K562 (cell line): ENCODE measurements at regions not wholly inside any gene's neighbourhood (a gene's known extent, or its start where the extent isn't known, plus 50 kb on each side); places are given as distances from the start of the nearest gene placed in this dataset.

ENCODE experiments used
- C11orf30 ChIP-seq: fragments of 450-650 bp; IDR thresholded peaks from 2 replicates; pipeline ENCODE4 v1.6.1; 2016; ENCODE audit warnings: low read depth, mild to moderate bottlenecking
- CHD4 ChIP-seq: fragments of 200-600 bp; sonication (generic); IDR thresholded peaks from 3 replicates; pipeline ENCODE4 v1.6.1; 2012; ENCODE audit warnings: low read depth, mild to moderate bottlenecking, mixed read lengths, low read length, inconsistent platforms; ENCODE audit not compliant: insufficient read depth, insufficient replicate concordance, poor library complexity, severe bottlenecking
- HDAC8 ChIP-seq: fragments of 450-650 bp; IDR thresholded peaks from 2 replicates; pipeline ENCODE4 v1.6.1; 2016; ENCODE audit warnings: mild to moderate bottlenecking, missing genetic modification characterization, moderate library complexity, missing compliant biosample characterization
- HMGN3 ChIP-seq: IDR thresholded peaks from 2 replicates; pipeline ENCODE4 v1.6.1; 2011; ENCODE audit warnings: borderline replicate concordance, low read depth, mild to moderate bottlenecking, mixed read lengths, low read length; ENCODE audit not compliant: insufficient read length; ENCODE audit errors: extremely low read depth
- ILK ChIP-seq: fragments of 450-650 bp; IDR thresholded peaks from 2 replicates; pipeline ENCODE4 v1.6.1; 2016; ENCODE audit warnings: missing genetic modification characterization, low read depth, mild to moderate bottlenecking, missing compliant biosample characterization, moderate library complexity, borderline replicate concordance
- MBD2 ChIP-seq: sonication (generic); IDR thresholded peaks from 2 replicates; pipeline ENCODE4 v1.6.1; 2016; ENCODE audit warnings: low read depth, borderline replicate concordance
- POLR2AphosphoS2 ChIP-seq: IDR thresholded peaks from 2 replicates; pipeline ENCODE4 v1.6.1; 2012; ENCODE audit warnings: low read length, improper control_type of control experiment
- PPARD ChIP-seq: fragments of 250-450 bp; sonication (Bioruptor Pico); IDR thresholded peaks from 2 replicates; pipeline ENCODE4 v1.8.0; 2022; ENCODE audit warnings: inconsistent platforms, mild to moderate bottlenecking, moderate library complexity
- SP1 ChIP-seq: sonication (generic); formaldehyde crosslinking; IDR thresholded peaks from 2 replicates; pipeline ENCODE4 v1.8.1; 2022; ENCODE audit warnings: mild to moderate bottlenecking, missing genetic modification reagents
- SRSF7 ChIP-seq: fragments of 200-400 bp; formaldehyde crosslinking; optimal IDR thresholded peaks from 2 replicates; pipeline ENCODE3; 2017; ENCODE audit warnings: mild to moderate bottlenecking, low read depth, low read length
- ZNF121 ChIP-seq: sonication (generic); formaldehyde crosslinking; conservative IDR thresholded peaks from 2 replicates; pipeline ENCODE4 v1.8.0; 2022; ENCODE audit warnings: missing genetic modification reagents
- ZNF3 ChIP-seq: fragments of 250-450 bp; sonication (Bioruptor Pico); IDR thresholded peaks from 2 replicates; pipeline ENCODE4 v1.5.0; 2021; ENCODE audit warnings: mild to moderate bottlenecking, moderate library complexity
- TF ChIP-seq, protein P1 (sequence below): fragments of 200-600 bp; sonication (generic); IDR thresholded peaks from one replicate; pipeline ENCODE4 v1.6.1; 2012; ENCODE audit warnings: mild to moderate bottlenecking, low read depth, low read length, inconsistent platforms
- TF ChIP-seq, protein P2 (sequence below): fragments of 250-450 bp; sonication (Bioruptor Pico); IDR thresholded peaks from 2 replicates; pipeline ENCODE4 v1.5.0; 2022; ENCODE audit warnings: mild to moderate bottlenecking

DNA sequence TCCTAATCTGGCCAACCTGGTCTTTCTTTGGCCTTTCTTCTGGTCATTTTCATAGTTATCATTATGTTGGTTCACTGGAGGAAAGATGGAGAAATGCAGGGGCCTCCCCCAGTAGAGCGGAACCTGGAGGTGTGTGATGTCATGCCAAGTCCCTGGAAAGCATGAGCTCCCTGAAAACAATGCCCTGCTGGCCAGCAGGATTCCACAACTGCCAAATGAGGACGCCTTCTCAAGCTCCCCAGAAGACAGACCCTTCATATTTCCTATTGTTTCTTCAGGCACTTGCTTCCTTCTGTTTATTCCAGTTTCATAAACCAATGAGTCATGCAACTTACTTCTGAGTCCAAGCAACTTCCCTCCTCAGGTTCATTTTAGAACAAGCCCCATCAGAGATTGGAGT lies 339.0 kb downstream of the GATA3 start (continued):
- TF ChIP-seq, protein P1, sequence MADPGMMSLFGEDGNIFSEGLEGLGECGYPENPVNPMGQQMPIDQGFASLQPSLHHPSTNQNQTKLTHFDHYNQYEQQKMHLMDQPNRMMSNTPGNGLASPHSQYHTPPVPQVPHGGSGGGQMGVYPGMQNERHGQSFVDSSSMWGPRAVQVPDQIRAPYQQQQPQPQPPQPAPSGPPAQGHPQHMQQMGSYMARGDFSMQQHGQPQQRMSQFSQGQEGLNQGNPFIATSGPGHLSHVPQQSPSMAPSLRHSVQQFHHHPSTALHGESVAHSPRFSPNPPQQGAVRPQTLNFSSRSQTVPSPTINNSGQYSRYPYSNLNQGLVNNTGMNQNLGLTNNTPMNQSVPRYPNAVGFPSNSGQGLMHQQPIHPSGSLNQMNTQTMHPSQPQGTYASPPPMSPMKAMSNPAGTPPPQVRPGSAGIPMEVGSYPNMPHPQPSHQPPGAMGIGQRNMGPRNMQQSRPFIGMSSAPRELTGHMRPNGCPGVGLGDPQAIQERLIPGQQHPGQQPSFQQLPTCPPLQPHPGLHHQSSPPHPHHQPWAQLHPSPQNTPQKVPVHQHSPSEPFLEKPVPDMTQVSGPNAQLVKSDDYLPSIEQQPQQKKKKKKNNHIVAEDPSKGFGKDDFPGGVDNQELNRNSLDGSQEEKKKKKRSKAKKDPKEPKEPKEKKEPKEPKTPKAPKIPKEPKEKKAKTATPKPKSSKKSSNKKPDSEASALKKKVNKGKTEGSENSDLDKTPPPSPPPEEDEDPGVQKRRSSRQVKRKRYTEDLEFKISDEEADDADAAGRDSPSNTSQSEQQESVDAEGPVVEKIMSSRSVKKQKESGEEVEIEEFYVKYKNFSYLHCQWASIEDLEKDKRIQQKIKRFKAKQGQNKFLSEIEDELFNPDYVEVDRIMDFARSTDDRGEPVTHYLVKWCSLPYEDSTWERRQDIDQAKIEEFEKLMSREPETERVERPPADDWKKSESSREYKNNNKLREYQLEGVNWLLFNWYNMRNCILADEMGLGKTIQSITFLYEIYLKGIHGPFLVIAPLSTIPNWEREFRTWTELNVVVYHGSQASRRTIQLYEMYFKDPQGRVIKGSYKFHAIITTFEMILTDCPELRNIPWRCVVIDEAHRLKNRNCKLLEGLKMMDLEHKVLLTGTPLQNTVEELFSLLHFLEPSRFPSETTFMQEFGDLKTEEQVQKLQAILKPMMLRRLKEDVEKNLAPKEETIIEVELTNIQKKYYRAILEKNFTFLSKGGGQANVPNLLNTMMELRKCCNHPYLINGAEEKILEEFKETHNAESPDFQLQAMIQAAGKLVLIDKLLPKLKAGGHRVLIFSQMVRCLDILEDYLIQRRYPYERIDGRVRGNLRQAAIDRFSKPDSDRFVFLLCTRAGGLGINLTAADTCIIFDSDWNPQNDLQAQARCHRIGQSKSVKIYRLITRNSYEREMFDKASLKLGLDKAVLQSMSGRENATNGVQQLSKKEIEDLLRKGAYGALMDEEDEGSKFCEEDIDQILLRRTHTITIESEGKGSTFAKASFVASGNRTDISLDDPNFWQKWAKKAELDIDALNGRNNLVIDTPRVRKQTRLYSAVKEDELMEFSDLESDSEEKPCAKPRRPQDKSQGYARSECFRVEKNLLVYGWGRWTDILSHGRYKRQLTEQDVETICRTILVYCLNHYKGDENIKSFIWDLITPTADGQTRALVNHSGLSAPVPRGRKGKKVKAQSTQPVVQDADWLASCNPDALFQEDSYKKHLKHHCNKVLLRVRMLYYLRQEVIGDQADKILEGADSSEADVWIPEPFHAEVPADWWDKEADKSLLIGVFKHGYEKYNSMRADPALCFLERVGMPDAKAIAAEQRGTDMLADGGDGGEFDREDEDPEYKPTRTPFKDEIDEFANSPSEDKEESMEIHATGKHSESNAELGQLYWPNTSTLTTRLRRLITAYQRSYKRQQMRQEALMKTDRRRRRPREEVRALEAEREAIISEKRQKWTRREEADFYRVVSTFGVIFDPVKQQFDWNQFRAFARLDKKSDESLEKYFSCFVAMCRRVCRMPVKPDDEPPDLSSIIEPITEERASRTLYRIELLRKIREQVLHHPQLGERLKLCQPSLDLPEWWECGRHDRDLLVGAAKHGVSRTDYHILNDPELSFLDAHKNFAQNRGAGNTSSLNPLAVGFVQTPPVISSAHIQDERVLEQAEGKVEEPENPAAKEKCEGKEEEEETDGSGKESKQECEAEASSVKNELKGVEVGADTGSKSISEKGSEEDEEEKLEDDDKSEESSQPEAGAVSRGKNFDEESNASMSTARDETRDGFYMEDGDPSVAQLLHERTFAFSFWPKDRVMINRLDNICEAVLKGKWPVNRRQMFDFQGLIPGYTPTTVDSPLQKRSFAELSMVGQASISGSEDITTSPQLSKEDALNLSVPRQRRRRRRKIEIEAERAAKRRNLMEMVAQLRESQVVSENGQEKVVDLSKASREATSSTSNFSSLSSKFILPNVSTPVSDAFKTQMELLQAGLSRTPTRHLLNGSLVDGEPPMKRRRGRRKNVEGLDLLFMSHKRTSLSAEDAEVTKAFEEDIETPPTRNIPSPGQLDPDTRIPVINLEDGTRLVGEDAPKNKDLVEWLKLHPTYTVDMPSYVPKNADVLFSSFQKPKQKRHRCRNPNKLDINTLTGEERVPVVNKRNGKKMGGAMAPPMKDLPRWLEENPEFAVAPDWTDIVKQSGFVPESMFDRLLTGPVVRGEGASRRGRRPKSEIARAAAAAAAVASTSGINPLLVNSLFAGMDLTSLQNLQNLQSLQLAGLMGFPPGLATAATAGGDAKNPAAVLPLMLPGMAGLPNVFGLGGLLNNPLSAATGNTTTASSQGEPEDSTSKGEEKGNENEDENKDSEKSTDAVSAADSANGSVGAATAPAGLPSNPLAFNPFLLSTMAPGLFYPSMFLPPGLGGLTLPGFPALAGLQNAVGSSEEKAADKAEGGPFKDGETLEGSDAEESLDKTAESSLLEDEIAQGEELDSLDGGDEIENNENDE, result no peak
- TF ChIP-seq ILK (tag), result no peak
- TF ChIP-seq HMGN3, result no peak
- no peak for TF ChIP-seq C11orf30
- no peak for TF ChIP-seq CHD4
- TF ChIP-seq SRSF7, result no peak
- no peak for TF ChIP-seq MBD2
- no peak for TF ChIP-seq PPARD
- no peak for TF ChIP-seq HDAC8 (tag)
- no peak for TF ChIP-seq ZNF121 (CRISPR knock-in tag)
- TF ChIP-seq, protein P2, sequence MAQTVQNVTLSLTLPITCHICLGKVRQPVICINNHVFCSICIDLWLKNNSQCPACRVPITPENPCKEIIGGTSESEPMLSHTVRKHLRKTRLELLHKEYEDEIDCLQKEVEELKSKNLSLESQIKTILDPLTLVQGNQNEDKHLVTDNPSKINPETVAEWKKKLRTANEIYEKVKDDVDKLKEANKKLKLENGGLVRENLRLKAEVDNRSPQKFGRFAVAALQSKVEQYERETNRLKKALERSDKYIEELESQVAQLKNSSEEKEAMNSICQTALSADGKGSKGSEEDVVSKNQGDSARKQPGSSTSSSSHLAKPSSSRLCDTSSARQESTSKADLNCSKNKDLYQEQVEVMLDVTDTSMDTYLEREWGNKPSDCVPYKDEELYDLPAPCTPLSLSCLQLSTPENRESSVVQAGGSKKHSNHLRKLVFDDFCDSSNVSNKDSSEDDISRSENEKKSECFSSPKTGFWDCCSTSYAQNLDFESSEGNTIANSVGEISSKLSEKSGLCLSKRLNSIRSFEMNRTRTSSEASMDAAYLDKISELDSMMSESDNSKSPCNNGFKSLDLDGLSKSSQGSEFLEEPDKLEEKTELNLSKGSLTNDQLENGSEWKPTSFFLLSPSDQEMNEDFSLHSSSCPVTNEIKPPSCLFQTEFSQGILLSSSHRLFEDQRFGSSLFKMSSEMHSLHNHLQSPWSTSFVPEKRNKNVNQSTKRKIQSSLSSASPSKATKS, result no peak
- TF ChIP-seq SP1 (CRISPR knock-in tag), result no peak
- no peak for TF ChIP-seq ZNF3 (CRISPR knock-in tag)
- no peak for TF ChIP-seq POLR2AphosphoS2
- TF ChIP-seq, all 486 proteins: peak for 0
